HG02885 (cell line): ENCODE measurements at regions not wholly inside any gene's neighbourhood (a gene's known extent, or its start where the extent isn't known, plus 50 kb on each side); places are given as distances from the start of the nearest gene placed in this dataset.
"Not testable (repeated sequence)": the region's sequence is repeated elsewhere in the genome, so short reads cannot be mapped to it uniquely, and the experiment has no call there.

Experiments
- ATAC-seq: cut with Tn5 transposase; IDR thresholded peaks from one replicate; pipeline ENCODE4 v1.9.1; 2021; ENCODE audit warnings: mild to moderate bottlenecking; ENCODE audit not compliant: unreplicated experiment, poor library complexity

- no peak for ATAC-seq
Observed at GRCh38 chr2:145909766-145910165, 1389.8 kb upstream of the ZEB2 start.

GRCh38 chr2:145909175-145909755 is 1389.3 kb upstream of the ZEB2 start:
- no peak for ATAC-seq

- ATAC-seq = no peak
Observed at GRCh38 chr2:145906354-145906753, 1386.4 kb upstream of the ZEB2 start.

GRCh38 chr2:145905371-145905770 is 1385.5 kb upstream of the ZEB2 start:
- no peak for ATAC-seq

GRCh38 chr2:145897151-145897550 is 1377.2 kb upstream of the ZEB2 start:
- ATAC-seq = no peak

GRCh38 chr2:145887915-145888314 is 1368.0 kb upstream of the ZEB2 start:
- ATAC-seq = no peak

GRCh38 chr2:145880997-145881396 is 1361.1 kb upstream of the ZEB2 start:
- ATAC-seq = not testable (repeated sequence)

- no peak for ATAC-seq
Observed at GRCh38 chr2:145875016-145875415, 1355.1 kb upstream of the ZEB2 start.

GRCh38 chr2:145874466-145874865 is 1354.5 kb upstream of the ZEB2 start:
- ATAC-seq = no peak

- no peak for ATAC-seq
Observed at GRCh38 chr2:145864501-145864900, 1344.6 kb upstream of the ZEB2 start.

- ATAC-seq = no peak
Observed at GRCh38 chr2:145861940-145862339, 1342.0 kb upstream of the ZEB2 start.

- no peak for ATAC-seq
Observed at GRCh38 chr2:145860083-145860482, 1340.2 kb upstream of the ZEB2 start.

- ATAC-seq = no peak
Observed at GRCh38 chr2:145855142-145855541, 1335.2 kb upstream of the ZEB2 start.

GRCh38 chr2:145854039-145854755 is 1334.3 kb upstream of the ZEB2 start:
- ATAC-seq = no peak

- no peak for ATAC-seq
Observed at GRCh38 chr2:145851730-145852129, 1331.8 kb upstream of the ZEB2 start.

- ATAC-seq = no peak
Observed at GRCh38 chr2:145849466-145849865, 1329.5 kb upstream of the ZEB2 start.

- no peak for ATAC-seq
Observed at GRCh38 chr2:145846982-145847381, 1327.1 kb upstream of the ZEB2 start.

- no peak for ATAC-seq
Observed at GRCh38 chr2:145845923-145846322, 1326.0 kb upstream of the ZEB2 start.

- ATAC-seq = no peak
Observed at GRCh38 chr2:145845207-145845894, 1325.4 kb upstream of the ZEB2 start.

GRCh38 chr2:145841973-145842372 is 1322.1 kb upstream of the ZEB2 start:
- no peak for ATAC-seq

GRCh38 chr2:145836986-145837385 is 1317.1 kb upstream of the ZEB2 start:
- no peak for ATAC-seq

GRCh38 chr2:145835665-145836064 is 1315.7 kb upstream of the ZEB2 start:
- no peak for ATAC-seq
